Central memory CD4-positive, alpha-beta T cell (primary cell): ENCODE measurements at regions not wholly inside any gene's neighbourhood (a gene's known extent, or its start where the extent isn't known, plus 50 kb on each side); places are given as distances from the start of the nearest gene placed in this dataset.
"Not testable (repeated sequence)": the region's sequence is repeated elsewhere in the genome, so short reads cannot be mapped to it uniquely, and the experiment has no call there.

Experiments used
- DNase-seq: peaks from one replicate; pipeline ENCODE4 v3.0.0; 2022

DNA sequence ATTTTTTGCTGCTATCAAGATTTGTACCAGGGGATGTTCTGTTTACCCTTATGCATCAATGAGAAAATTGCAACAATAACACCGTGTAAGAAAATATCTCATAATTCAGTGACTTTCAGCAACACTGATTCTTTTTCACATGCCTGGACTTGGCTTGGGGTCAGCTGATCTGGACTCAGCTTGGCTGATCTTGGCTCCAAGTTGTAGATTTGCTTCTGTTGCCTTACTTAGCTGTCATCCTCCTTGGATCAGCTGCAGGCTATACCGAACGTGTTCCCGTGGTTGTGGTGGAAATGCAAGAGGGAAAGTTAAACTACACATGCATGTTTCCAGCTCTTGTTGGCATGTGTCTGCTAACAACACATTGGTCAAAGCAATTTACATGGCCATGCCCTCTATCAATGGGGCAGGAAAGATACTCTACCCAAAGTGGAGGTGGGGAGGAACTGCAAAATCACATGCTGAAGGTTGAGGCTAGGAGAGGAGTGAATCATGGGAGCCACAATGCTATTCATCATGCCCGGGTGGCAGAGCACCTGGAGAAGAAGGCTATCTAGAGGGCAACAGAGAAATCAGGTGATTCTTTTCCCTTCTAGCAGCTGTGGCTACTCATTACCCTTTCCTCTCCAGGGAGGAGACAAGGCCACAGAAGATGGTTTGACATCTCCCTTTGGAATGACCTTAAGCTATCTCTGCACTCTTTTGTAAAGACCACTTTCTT, 1276.3 kb upstream of the AUTS2 start:
- DNase-seq, result no peak

DNA sequence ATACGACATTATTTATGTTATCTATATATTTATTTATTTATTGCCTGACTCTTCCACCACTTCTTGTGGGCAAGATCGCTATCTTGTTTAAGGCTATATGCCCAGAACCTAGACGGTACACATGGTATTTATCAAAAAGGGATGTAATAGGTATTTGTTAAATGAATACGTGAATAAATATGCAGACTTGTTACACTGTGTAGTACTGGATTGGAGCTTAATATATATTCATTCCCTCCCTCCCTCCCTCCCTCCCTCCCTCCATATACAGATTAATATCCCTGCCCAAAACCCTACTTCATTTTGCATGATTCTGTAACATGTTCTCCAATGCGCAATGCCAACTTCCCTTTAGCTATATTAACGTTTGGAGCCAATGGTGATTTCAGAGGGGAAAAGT, 1273.7 kb upstream of the AUTS2 start:
- no peak for DNase-seq

DNA sequence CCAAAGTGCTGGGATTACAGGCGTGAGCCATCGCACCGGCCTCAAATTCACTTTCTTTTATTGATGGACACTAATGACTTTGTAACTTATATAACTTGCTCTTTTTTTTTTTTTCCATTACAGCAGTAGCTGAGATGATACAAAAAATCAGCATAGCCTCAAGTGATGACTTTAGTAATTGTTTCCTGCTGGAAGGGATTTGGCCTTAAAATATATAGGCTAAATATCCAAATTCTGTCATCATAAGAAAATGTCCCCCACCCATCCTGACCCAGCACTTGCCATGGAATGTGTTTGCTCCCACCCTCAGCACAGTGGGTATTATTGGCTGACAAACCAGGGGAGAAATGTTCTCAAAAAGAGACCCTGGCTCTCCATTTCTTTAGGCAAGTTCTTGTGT, 1264.1 kb upstream of the AUTS2 start:
- no peak for DNase-seq

DNA sequence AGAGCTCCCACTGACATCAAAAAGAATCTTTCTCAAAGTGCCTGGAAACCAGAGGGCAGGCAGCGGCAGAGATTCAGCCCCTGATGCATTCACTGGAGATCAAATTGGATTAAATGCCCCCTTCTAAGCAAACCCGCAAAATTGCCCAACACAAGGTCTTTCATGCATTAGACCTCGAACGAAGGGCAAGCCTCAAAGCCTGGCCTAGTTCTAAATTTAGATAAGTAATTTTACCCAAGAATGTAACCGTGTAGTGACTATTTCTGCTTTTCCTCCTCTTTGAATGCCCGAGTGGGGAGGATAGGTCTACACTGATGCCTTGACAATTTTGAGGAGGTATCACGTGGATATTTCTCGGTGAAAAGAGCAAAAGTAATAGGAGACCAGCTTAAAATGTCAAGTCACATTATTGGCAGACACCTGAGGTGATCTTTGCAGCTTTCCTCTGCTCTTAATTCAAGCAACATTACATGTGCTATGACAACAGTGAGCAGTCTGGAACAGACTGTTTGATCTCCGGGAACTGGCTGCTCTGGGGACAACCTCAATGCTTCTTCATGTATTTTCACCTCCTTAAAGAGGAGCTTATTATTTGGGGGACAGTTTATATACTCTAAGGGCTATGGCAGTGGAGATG, 1263.5 kb upstream of the AUTS2 start:
- DNase-seq, result no peak

DNA sequence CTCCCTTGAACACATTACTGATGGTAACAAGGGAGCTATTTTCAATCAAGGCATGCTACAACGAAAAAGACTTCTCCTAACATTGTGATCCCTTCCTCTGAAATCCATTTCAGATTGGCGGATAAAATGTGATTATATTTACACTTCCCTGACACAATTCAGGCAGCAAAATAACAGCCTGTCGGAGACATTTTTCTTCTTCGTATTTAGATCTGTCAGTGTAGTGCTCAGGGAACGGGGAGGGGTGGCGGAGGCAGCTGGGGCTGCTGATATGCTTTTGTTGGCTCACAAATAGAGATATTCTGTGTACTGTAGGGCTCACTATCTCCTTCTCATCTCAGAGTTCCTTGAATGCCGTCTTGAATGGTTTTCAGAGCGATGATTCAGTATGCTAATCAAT, 1261.7 kb upstream of the AUTS2 start:
- no peak for DNase-seq

DNA sequence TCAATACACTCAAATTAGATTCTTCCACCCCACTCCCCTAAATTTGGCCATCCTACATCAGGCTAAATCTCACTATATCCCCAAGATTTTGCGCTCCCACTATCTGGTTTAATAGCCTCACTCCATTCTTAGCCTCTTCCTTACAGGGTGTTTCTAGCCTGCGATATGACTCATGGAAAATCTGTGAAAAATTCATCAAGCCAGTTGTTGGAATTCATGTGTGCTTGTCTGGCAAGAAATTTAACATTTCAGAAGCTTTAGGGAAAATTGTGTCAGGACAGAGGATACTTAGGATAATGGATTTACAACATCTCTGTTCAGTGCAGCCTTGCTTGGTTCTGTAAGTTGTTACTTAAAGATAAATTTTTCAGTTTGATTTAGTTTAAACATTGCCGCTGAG, 1249.9 kb upstream of the AUTS2 start:
- no peak for DNase-seq

DNA sequence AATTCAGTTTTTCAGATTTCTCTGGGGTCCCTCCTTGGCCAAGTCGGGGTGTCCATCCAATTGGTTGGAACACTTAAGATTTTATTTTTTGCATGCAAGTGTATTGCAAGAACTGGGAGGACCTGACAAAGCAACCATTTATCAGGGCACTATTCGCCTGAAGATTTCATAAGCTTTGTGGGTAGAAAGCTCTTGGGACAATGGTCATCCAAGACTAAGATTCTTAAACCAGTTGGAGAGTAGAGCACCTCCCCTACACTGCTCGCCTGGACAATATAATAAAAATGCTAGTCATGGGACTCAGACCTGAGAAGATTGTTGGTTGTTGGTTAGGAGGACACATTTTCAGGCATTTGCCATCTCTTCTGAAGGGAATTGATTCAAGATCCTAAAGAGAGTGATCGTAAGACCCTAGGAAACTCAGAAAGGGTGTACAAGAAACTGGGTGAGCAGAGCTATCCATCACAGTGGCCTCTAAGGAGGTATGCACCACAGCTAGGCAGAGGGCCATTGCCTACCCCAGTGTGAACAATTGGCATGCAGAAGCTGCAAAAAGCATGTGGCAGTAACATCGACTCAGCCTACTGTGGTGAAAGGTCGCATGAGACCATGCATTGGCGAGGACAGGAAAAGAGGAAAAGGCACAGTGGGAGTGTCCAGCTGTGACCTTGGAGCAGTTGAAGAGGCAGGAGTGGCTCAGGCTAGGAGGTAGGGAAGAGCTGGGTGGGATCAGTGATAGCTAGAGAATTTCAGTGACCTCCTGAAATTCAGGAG, 1235.3 kb upstream of the AUTS2 start:
- no peak for DNase-seq

DNA sequence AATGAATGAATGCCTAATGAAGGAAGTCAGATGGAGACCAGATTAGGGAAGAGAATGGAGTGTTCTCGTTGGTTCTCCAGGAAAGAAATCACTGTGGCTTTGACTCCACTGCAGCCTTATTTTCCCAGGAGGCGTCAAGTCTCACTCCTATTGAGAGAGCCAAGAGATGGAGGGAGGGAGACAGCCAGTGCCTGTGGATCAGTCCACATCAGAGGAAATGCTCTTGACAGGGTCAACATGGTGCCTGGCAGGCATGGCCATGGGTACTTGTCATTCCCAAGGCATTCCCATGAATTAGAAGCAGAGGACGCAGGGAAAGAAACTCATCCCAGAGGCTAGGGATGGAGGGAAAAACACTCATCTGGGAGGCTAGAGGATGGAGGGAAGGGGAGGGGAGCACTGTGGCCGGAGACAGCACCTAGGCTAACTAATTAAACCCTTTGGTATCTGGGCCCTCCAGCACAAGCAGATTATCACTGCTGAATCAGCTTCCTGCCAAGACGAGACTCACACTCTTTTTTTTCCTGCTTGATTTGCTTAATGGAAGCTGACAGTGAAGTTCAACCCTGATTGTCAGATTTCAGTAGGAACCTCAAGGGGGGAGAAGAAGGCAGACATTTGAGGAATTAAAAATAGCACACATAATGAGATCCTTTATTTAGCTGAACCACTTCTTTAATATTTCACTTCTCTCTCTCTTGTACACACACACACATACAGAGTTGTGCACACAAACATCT, 1233.2 kb upstream of the AUTS2 start:
- DNase-seq, result no peak

DNA sequence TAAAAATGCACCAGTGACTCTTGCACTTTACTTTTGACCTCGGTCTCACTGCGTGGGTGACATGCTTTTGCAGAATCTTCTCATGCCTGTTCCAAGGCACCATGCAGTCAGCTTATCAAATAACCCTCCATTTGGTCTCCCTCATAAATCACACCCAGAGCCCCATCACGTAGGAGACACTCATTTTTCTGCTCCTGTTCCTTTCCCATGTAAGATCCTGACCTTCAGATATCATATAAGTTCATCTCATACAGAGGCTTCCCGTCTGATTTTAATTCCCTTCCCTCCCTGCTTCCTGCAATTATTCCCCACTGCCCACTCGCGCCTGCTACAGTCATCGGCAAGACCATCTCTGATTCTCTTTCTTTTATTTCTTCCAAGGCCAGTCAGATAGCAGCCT, 1226.3 kb upstream of the AUTS2 start:
- DNase-seq, result no peak

DNA sequence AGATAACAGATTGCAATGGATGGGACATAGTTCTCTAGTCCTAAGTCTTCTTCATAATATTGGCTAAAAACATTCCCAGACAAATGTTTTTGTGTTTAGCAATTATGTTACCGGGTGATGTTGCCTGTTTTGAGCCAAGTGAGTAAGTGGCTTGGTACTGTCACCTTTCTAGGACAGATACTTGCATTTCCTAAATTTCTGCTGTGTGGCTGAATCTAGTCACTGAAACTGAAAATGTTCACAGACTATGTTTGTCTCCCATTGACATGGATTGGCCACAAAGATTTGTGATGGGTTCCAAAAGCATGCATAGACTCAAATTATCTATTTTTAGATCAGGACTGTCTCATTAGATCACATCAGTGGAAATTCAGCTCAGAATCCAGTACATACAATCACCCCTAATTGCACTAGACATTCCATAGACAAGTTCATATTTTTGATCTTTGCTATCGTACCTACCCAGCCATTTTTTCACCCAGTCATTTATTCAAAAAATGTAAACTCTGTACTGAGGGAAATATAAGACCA, 1222.1 kb upstream of the AUTS2 start:
- no peak for DNase-seq

DNA sequence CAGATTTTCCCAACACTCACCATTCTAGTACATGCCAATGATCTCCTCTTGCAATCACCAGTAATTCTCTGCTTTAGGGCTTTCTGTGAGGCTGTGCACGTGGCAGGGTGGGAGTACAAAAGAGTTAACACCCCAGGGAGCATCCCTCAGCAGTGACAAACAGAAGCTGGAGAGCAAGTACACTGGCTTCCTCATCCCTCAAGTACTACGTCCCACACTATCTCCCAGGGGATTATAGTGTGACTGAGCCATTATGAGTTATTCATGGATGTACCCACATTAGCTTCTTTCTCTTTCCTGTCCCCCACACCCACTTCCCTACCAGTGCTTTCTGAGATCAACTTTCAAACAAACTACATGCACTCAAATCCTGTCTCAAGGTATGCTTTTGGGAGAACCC, 1216.5 kb upstream of the AUTS2 start:
- DNase-seq, result no peak

DNA sequence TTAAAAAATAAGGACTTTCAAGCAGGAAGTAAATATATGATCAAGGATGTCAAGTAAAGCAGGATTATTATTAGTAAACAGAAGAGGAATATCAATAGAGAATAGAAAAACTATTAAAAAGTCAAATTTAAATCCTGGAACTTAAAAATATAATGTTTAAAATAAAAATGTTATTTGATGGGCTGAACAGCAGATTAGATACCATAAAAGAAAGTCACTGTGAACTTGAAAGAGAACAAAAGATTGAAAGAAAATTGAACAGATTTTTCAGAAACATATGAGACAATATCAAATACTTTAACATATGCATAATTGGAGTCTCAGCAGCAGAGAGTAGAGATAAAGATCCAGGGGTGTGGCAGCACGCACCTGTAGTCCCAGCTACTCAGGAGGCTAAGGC, 1213.7 kb upstream of the AUTS2 start:
- no peak for DNase-seq

DNA sequence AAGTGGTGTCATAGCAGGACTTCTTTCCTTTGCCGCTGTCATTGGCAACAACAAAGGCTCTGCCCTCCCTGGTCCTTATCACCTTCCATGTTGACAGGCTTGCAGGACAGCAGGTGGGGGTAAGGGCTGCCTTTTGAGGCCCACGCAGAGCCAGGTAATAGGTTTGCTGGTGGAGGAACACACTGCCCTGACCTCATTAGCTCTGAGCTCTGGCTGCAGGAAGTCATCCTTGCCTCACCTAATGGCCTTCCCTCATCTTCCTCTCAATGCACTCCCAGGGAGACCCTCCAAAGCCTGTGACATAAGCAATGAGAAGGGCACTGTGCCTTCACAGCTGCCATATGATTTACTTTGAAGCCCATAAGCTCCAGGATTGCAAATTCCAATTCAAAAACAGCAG, 1205.2 kb upstream of the AUTS2 start:
- no peak for DNase-seq

DNA sequence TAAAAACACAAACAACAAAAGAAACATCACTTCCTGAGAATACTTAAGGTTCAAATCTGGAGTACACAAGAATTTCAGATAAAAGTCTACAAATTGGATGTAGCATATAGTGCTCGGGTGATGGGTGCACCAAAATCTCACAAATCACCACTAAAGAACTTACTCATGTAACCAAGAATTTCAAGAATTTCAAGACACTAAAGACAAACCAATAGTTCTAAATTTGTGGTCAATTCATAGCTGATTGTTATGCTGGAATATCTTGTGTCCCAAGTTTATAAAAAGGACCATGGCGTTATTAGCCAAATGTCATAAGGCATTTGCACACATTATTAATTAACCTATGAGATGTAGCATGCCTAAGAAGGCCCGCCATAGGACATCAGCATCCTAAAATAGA, 1204.1 kb upstream of the AUTS2 start:
- DNase-seq, result no peak

DNA sequence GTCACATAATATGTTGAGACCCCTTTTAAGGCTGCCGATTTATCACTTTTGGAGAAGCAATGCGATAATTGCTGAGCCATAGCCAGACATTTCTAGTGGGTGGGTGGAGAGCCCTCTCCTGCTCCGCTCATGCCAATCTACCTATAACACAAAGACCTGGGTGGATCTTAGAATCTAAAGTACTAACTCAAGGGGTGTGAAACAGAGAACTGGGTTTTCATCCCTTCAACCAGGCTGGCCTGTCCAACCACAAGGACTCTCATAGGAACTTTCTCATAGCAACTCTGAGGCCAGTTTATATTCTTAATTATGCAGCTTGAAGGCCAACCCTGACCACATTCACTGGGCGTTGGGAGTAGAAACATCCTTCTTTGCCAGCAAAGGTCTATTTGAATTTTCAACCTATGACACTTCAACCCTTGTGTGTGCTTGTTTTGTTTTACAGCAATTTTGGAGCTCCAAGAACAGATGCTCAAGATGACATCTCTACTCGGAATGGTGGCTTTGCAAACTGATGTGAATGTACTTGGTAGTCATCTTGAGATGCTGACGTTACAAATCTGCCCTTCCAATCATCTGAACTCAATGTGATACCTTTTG, 1198.2 kb upstream of the AUTS2 start:
- no peak for DNase-seq

DNA sequence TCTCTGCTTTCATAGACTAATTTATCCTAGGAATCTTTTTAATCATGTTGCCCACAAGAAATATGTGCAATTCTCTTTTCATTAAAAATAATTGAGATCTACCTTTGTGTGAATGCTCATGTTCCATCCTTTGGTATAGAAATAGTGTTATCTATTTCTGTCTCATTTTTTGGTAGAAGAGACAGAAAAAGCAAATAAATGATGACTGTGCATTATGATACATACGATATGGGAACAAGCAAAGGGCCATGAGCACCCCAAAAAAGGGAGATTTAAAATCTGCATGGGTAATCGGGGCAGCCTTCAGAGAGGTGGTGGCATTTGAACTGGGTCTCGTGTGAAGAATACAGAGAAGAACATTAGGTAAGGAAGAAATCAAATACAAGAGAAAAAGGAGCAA, 1197.5 kb upstream of the AUTS2 start:
- no peak for DNase-seq

DNA sequence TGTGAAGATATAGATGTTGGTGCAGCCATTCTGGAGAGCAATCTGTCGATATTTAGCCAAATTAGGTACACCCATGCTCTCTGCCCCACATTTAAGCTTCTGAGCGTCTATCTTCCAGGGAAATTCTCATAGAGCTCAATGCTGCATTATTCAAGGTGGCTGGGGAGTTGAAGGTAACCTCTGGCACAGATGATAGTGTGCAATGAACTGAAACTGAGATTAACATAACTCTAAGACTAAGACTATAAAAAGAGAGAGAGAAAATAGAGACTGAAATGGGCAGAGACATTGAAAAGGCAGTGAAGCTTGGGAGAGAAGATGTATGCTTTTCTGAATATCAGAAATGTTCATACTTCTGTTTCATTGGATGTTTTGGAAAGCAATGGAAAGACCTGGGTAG, 1197.0 kb upstream of the AUTS2 start:
- no peak for DNase-seq

DNA sequence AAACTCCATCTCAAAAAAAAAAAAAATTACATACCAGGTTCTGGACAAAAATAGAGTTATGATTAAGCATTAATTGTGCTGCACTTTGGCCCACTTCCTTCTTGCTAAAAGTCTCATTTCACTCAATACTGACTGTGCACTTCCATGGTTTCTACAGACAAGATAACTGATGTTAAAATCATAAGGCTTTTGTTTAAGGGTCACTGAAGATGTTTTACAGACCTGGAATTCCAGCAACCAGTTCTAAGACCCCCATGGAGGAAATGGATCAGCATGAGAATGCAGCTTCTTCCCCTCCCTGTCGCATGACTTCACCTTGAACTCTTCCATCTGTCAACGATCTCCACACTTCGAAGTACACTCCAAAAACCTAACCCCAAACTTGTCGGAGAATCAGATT, 1191.8 kb upstream of the AUTS2 start:
- no peak for DNase-seq

DNA sequence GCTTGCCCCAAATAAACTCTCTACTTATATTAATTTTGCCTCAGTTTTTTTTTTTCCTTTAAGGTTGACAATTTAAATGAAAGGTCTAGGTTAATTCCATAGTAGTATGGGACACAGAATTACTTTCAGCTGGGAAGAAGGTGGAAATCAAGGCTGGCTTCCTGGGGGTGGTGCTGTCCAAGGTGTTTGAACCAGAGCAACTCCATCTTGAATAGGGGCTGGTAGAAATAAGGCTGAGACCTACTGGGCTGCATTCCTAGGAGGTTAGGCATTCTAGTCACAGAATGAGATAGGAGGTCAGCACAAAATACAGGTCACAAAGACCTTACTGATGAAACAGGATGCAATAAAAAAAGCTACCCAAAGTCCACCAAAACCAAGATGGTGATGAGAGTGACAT, 1190.8 kb upstream of the AUTS2 start:
- no peak for DNase-seq

DNA sequence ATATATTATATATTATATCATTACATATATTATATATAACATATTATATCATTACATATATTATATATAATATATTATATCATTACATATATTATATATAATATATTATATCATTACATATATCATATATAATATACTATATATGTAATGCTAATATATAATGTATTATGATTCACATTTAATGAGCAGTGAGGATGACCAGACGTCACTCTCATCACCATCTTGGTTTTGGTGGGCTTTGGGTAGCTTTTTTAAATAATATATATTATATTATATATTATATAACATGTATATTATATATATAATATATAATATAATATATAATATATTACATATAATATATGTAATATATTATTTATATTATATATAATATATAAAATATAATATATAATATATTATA, 1189.4 kb upstream of the AUTS2 start:
- no peak for DNase-seq

DNA sequence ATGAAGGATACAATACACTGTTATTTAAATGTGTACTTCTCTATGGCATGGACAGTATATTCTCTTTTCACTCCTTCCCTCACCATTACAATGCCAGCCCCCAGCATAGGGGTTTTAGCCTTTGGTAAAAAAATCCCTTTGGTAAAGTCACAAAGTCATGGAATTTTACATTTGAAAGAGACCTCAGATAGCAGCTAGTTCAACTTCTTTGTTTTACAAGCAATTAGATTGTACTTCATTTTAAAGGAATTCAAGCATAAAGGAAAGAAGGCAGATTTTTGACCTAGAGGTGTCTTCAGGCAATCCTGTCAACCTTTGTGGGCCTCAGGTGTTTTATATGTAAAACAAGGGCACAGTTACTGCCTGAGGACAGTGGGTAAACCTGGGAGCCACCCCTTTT, 1188.4 kb upstream of the AUTS2 start:
- DNase-seq, result no peak

DNA sequence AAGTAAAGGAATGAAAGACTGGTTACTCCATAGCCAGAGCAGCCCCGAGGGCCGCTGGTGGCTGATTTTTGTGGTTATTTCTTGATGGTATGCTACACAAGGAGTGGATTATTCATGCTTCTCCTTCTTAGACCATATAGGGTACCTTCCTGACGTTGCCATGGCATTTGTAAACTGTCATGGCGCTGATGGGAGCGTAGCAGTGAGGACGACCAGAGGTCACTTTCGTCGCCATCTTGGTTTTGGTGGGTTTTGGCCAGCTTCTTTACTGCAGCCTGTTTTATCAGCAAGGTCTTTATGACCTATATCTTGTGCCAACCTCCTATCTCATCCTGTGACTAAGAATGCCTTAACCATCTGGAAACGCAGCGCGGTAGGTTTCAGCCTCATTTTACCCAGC, 1187.6 kb upstream of the AUTS2 start:
- not testable (repeated sequence) for DNase-seq

DNA sequence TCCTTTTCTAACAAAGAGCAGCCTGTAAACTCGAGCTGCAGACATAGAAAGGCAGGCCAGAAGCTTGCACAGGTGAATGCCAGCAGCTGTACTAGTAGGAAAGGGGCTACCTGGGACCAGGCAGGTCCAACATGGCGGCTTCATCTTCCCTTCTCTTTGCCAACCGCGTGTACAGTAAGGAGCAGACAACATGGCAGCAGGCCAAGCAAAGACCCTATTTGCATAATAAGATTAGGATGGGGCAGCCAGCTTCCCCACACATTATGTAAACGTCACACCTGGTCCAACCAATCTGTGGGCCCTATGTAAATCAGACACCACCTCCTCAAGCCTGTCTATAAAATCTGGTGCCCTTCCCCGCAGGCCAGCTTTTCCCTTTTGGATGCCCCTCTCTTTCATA, 1186.5 kb upstream of the AUTS2 start:
- DNase-seq, result no peak
